ENCODE measurements at regions not wholly inside any gene's neighbourhood (a gene's known extent, or its start where the extent isn't known, plus 50 kb on each side); places are given as distances from the start of the nearest gene placed in this dataset.

GRCh38 chr11:104422324-104422944, 258.5 kb upstream of the PDGFD start:
- TF ChIP-seq FOXM1 (IDR thresholded peaks at IDR 0.05; ENCODE audit: borderline replicate concordance, low read depth) (no peak), CREB1 (IDR thresholded peaks at IDR 0.05; ENCODE audit: low read depth) (no peak), EP300 (IDR thresholded peaks at IDR 0.05; ENCODE audit: borderline replicate concordance) (no peak), TAF1 (IDR thresholded peaks at IDR 0.05; ENCODE audit: low read depth) (no peak), REST (IDR thresholded peaks at IDR 0.05; ENCODE audit: low read depth) (no peak), YY1 (IDR thresholded peaks at IDR 0.05; ENCODE audit: low read depth) (no peak), TEAD4 (IDR thresholded peaks at IDR 0.05) (no peak)

GRCh38 chr11:104410336-104410735, 246.4 kb upstream of the PDGFD start:
- TF ChIP-seq NFIC (IDR thresholded peaks at IDR 0.05) (no peak), EP300 (IDR thresholded peaks at IDR 0.05; ENCODE audit: borderline replicate concordance) (no peak), REST (IDR thresholded peaks at IDR 0.05; ENCODE audit: low read depth) (no peak), TCF12 (IDR thresholded peaks at IDR 0.05; ENCODE audit: low read depth) (no peak), RAD21 (IDR thresholded peaks at IDR 0.05; ENCODE audit: low read depth) (no peak), FOXM1 (IDR thresholded peaks at IDR 0.05; ENCODE audit: borderline replicate concordance, low read depth) (no peak), MAX (IDR thresholded peaks at IDR 0.05) (no peak), YY1 (IDR thresholded peaks at IDR 0.05; ENCODE audit: low read depth) (no peak), EGR1 (IDR thresholded peaks at IDR 0.05) (no peak), TEAD4 (IDR thresholded peaks at IDR 0.05) (no peak), CEBPB (IDR thresholded peaks at IDR 0.05) (no peak), CREB1 (IDR thresholded peaks at IDR 0.05; ENCODE audit: low read depth) (no peak), ZBTB7A (IDR thresholded peaks at IDR 0.05; ENCODE audit: low read depth) (no peak), TAF1 (IDR thresholded peaks at IDR 0.05; ENCODE audit: low read depth) (no peak), USF1 (IDR thresholded peaks at IDR 0.05) (no peak)

GRCh38 chr11:104408630-104409029, 244.7 kb upstream of the PDGFD start:
- TF ChIP-seq REST (IDR thresholded peaks at IDR 0.05; ENCODE audit: low read depth) = no peak

- no peak for TF ChIP-seq CREB1 (IDR thresholded peaks at IDR 0.05; ENCODE audit: low read depth)
- no peak for TF ChIP-seq YY1 (IDR thresholded peaks at IDR 0.05; ENCODE audit: low read depth)
- no peak for TF ChIP-seq TAF1 (IDR thresholded peaks at IDR 0.05; ENCODE audit: low read depth)
- TF ChIP-seq CEBPB (IDR thresholded peaks at IDR 0.05) = no peak
- TF ChIP-seq TCF12 (IDR thresholded peaks at IDR 0.05; ENCODE audit: low read depth) = no peak
Measured at GRCh38 chr11:104405277-104405676, 241.3 kb upstream of the PDGFD start.

- no peak; the same call in 1 of the 2 replicates for TF ChIP-seq NFIC (IDR thresholded peaks at IDR 0.05)
- no peak for TF ChIP-seq FOXM1 (IDR thresholded peaks at IDR 0.05; ENCODE audit: borderline replicate concordance, low read depth)
- no peak for TF ChIP-seq CEBPB (IDR thresholded peaks at IDR 0.05)
- TF ChIP-seq EP300 (IDR thresholded peaks at IDR 0.05; ENCODE audit: borderline replicate concordance) = no peak
- no peak for TF ChIP-seq TEAD4 (IDR thresholded peaks at IDR 0.05)
- no peak for TF ChIP-seq CREB1 (IDR thresholded peaks at IDR 0.05; ENCODE audit: low read depth)
- no peak for TF ChIP-seq ZBTB7A (IDR thresholded peaks at IDR 0.05; ENCODE audit: low read depth)
- TF ChIP-seq RAD21 (IDR thresholded peaks at IDR 0.05; ENCODE audit: low read depth) = no peak
- TF ChIP-seq MAX (IDR thresholded peaks at IDR 0.05) = no peak
- no peak for TF ChIP-seq YY1 (IDR thresholded peaks at IDR 0.05; ENCODE audit: low read depth)
- no peak for TF ChIP-seq TAF1 (IDR thresholded peaks at IDR 0.05; ENCODE audit: low read depth)
- TF ChIP-seq EGR1 (IDR thresholded peaks at IDR 0.05) = no peak
- no peak for TF ChIP-seq REST (IDR thresholded peaks at IDR 0.05; ENCODE audit: low read depth)
- no peak for TF ChIP-seq TCF12 (IDR thresholded peaks at IDR 0.05; ENCODE audit: low read depth)
- TF ChIP-seq USF1 (IDR thresholded peaks at IDR 0.05) = no peak
Measured at GRCh38 chr11:104404231-104405175, 240.6 kb upstream of the PDGFD start.
